NB4 (cell line): ENCODE measurements at regions not wholly inside any gene's neighbourhood (a gene's known extent, or its start where the extent isn't known, plus 50 kb on each side); places are given as distances from the start of the nearest gene placed in this dataset.

ENCODE experiments used
- DNase-seq: peaks from one replicate; pipeline ENCODE4 v3.0.0; 2010; ENCODE audit warnings: low read depth
- H3K4me3 ChIP-seq: one replicate; pipeline ENCODE4 v1.5.1; 2011; ENCODE audit warnings: mild to moderate bottlenecking, low read depth, low read length, moderate library complexity
- MYC ChIP-seq: IDR thresholded peaks from 2 replicates; pipeline ENCODE4 v1.6.1; 2011; ENCODE audit warnings: low read depth, low read length
- POLR2A ChIP-seq: IDR thresholded peaks from 2 replicates; pipeline ENCODE4 v1.6.1; 2011; ENCODE audit warnings: mild to moderate bottlenecking; ENCODE audit not compliant: insufficient read length; ENCODE audit errors: extremely low read depth
- TF ChIP-seq, protein P1 (sequence below): IDR thresholded peaks from 2 replicates; pipeline ENCODE4 v1.6.1; 2011; ENCODE audit warnings: low read depth, low read length
- TF ChIP-seq, protein P2 (sequence below): IDR thresholded peaks from one replicate; pipeline ENCODE4 v1.5.1; 2012; ENCODE audit warnings: low read depth, low read length

- TF ChIP-seq, protein P1, sequence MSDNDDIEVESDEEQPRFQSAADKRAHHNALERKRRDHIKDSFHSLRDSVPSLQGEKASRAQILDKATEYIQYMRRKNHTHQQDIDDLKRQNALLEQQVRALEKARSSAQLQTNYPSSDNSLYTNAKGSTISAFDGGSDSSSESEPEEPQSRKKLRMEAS: no peak
- TF ChIP-seq MYC (no peak), POLR2A (no peak)
- TF ChIP-seq, protein P2, sequence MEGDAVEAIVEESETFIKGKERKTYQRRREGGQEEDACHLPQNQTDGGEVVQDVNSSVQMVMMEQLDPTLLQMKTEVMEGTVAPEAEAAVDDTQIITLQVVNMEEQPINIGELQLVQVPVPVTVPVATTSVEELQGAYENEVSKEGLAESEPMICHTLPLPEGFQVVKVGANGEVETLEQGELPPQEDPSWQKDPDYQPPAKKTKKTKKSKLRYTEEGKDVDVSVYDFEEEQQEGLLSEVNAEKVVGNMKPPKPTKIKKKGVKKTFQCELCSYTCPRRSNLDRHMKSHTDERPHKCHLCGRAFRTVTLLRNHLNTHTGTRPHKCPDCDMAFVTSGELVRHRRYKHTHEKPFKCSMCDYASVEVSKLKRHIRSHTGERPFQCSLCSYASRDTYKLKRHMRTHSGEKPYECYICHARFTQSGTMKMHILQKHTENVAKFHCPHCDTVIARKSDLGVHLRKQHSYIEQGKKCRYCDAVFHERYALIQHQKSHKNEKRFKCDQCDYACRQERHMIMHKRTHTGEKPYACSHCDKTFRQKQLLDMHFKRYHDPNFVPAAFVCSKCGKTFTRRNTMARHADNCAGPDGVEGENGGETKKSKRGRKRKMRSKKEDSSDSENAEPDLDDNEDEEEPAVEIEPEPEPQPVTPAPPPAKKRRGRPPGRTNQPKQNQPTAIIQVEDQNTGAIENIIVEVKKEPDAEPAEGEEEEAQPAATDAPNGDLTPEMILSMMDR: no peak
- no peak for DNase-seq
- H3K4me3 ChIP-seq: no peak overlapping the region
Measured at GRCh38 chr6:164924674-164925073, 384.7 kb downstream of the C6orf118 start.

DNA sequence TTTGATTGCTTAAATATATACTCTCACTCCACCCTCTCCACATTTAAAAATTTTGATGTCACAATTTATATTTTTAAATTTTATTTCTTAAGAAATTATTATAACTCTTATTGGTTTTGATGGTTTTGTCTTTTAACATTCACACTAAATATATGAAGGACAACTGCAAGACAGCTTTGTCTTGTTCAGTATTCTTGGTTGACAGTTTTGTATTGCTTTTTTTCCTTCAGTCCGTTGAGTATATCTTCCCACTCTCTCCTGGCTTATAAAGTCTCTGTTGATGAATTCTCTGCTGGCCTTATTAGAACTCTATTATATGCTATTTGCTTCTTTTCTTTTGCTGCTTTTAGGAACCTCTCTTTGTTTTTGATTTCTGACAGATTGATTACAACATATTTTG, 392.2 kb downstream of the C6orf118 start:
- H3K4me3 ChIP-seq: no peak overlapping the region
- DNase-seq: no peak
- TF ChIP-seq POLR2A (no peak), MYC (no peak)
- TF ChIP-seq, protein P1: no peak
- TF ChIP-seq, protein P2: no peak

DNA sequence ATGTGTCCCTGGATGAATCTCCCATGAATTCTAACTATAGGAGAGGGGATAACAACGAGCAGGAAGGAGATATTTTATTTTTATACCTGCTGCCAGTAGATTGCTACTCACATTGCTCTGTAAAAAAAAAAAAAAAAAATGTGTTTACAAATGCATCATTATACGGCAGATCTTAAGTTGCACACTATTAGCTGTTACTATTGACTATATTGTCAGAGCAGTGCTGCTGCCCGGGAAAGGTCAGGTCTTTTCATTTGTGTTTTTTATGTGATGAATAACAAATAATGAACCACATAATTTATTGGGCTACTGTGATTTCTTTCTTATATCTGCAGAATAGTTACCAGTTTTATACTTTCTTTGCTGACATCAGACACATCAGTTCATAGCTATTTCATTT, 393.3 kb downstream of the C6orf118 start:
- TF ChIP-seq, protein P2: no peak
- no peak for TF ChIP-seq MYC
- H3K4me3 ChIP-seq: no peak overlapping the region
- no peak for DNase-seq

- DNase-seq: no peak
- no peak for TF ChIP-seq POLR2A
- no peak for TF ChIP-seq MYC
- TF ChIP-seq, protein P1: no peak
- TF ChIP-seq, protein P2: no peak
- no peak overlapping the region for H3K4me3 ChIP-seq
Measured at GRCh38 chr6:164911873-164912580, 397.4 kb downstream of the C6orf118 start.

GRCh38 chr6:164911151-164911550, 398.3 kb downstream of the C6orf118 start:
- TF ChIP-seq MYC: no peak
- TF ChIP-seq, protein P2: no peak
- no peak for TF ChIP-seq POLR2A
- TF ChIP-seq, protein P1: no peak

DNA sequence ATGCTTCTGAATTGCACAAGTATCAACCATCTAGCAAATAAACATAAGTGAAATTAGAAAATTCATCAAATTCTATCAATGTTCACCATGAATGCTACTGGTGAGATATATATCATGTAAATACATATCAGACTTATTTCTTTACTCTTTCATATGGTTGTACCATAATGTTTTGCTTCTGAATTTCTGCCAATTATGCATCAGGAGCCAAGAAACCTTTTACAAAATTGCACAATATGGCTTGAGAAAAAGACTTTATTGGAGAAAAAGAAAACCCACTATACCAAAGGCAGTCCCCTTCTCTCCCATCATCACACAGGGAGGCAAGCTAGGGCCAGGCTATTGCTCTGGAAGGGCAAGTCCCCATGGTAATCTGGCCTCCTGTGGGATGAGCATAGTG, 402.6 kb downstream of the C6orf118 start:
- TF ChIP-seq, protein P1: no peak
- TF ChIP-seq, protein P2: no peak
- no peak for DNase-seq
- H3K4me3 ChIP-seq: no peak overlapping the region

More at GRCh38 chr6:164911151-164911550, 398.3 kb downstream of the C6orf118 start:
- DNase-seq: no peak
- H3K4me3 ChIP-seq: no peak overlapping the region
